Activated B cell treated with CpG ODN at 0.5 μM for 24 hours (primary cell): ENCODE measurements at regions not wholly inside any gene's neighbourhood (a gene's known extent, or its start where the extent isn't known, plus 50 kb on each side); places are given as distances from the start of the nearest gene placed in this dataset.

Experiments used
- ATAC-seq: fragments of 200-7000 bp; cut with Tn5 transposase; one replicate; pipeline ENCODE4 v1.10.0; 2021; ENCODE audit warnings: low read depth, mild to moderate bottlenecking, moderate library complexity
- CTCF ChIA-PET: fragments of 350-600 bp; sonication (Branson Sonifier 250); formaldehyde crosslinking; loops from one replicate; lab custom pipeline; 2021; ENCODE audit warnings: antibody characterized with exemption; lab: Charles Lee
- POLR2A ChIA-PET: fragments of 350-600 bp; sonication (Branson Sonifier 250); formaldehyde crosslinking; loops from one replicate; lab custom pipeline; 2021; ENCODE audit warnings: antibody characterized with exemption; lab: Charles Lee
- DNase-seq: peaks from one replicate; pipeline ENCODE4 v3.0.0; 2022
- H3K27ac Mint-ChIP-seq: one replicate; pipeline ENCODE4 v1.8.0; 2020; ENCODE audit warnings: mixed read lengths
- H3K27me3 Mint-ChIP-seq: one replicate; pipeline ENCODE4 v1.8.0; 2021; ENCODE audit warnings: mixed read lengths
- H3K36me3 Mint-ChIP-seq: one replicate; pipeline ENCODE4 v1.8.0; 2021; ENCODE audit warnings: low read depth, mixed read lengths
- H3K4me1 Mint-ChIP-seq: one replicate; pipeline ENCODE4 v1.8.0; 2021; ENCODE audit warnings: mixed read lengths
- H3K4me3 Mint-ChIP-seq: one replicate; pipeline ENCODE4 v1.8.0; 2020; ENCODE audit warnings: mild to moderate bottlenecking, mixed read lengths
- H3K9me3 Mint-ChIP-seq: one replicate; pipeline ENCODE4 v1.8.0; 2020; ENCODE audit warnings: mixed read lengths
- CTCF ChIP-seq: fragments of 200-600 bp; IDR thresholded peaks from one replicate; pipeline ENCODE4 v1.8.0; 2022; ENCODE audit warnings: antibody characterized with exemption, mild to moderate bottlenecking
- intact Hi-C: fragments of 100-400 bp; cut with micrococcal nuclease; formaldehyde crosslinking; loops from one replicate; pipeline ENCODE4 v1.15.1; 2024

- ATAC-seq (no peak), DNase-seq (no peak)
- CTCF ChIA-PET = no interaction called here
- Mint-ChIP-seq H3K36me3 (no peaks in the 10 kb centered on the region), H3K9me3 (no peaks in the 10 kb centered on the region), H3K27me3 (peaks cover 7% of the 10 kb centered on the region), H3K27ac (no peak overlapping the region), H3K4me1 (no peaks in the 10 kb centered on the region), H3K4me3 (no peak overlapping the region)
- no peak for TF ChIP-seq CTCF
- POLR2A ChIA-PET = no interaction called here
- intact Hi-C loops = no loop called here
Measured at GRCh38 chr18:25604894-25605597, 253.1 kb upstream of the ZNF521 start.

- H3K27me3 Mint-ChIP-seq = peaks cover 7% of the 10 kb centered on the region
- no peak for TF ChIP-seq CTCF
- H3K4me1 Mint-ChIP-seq = no peaks in the 10 kb centered on the region
- H3K4me3 Mint-ChIP-seq = no peak overlapping the region
- H3K36me3 Mint-ChIP-seq = no peaks in the 10 kb centered on the region
- DNase-seq (no peak), ATAC-seq (no peak)
- H3K9me3 Mint-ChIP-seq = no peaks in the 10 kb centered on the region
- intact Hi-C loops = no loop called here
- POLR2A ChIA-PET = no interaction called here
- no peak overlapping the region for H3K27ac Mint-ChIP-seq
- CTCF ChIA-PET = no interaction called here
Measured at GRCh38 chr18:25604196-25604893, 252.4 kb upstream of the ZNF521 start.

- H3K4me1 Mint-ChIP-seq = no peaks in the 10 kb centered on the region
- ATAC-seq = no peak
- no peaks in the 10 kb centered on the region for H3K36me3 Mint-ChIP-seq
- no peak overlapping the region for H3K27ac Mint-ChIP-seq
- no peak for DNase-seq
- H3K27me3 Mint-ChIP-seq = peaks cover 2% of the 10 kb centered on the region
- ChIA-PET POLR2A (no interaction called here), CTCF (no interaction called here)
- TF ChIP-seq CTCF = no peak
- no peaks in the 10 kb centered on the region for H3K9me3 Mint-ChIP-seq
- intact Hi-C loops = no loop called here
- H3K4me3 Mint-ChIP-seq = no peak overlapping the region
Measured at GRCh38 chr18:25599443-25599842, 247.5 kb upstream of the ZNF521 start.

DNA sequence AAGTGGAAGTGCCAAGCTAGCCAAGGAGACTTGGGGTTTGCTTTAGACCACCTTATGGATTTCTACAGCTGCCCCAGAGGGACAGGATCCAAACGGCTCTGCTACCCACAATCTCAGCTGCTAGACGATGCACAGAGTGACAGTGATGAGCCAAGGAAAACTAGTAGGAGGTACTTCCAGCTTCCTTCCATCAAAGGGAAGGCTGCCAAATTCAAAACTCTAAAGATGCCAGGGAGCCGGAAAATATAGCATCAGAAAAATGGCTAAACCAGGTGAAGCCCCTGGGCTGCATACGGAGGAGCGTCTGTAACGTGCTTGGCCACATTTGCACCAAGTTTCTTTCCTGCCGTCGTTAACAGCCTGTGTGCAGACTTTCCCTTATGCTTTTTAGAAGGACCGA is 245.5 kb upstream of the ZNF521 start:
- ChIA-PET POLR2A (no interaction called here), CTCF (no interaction called here)
- no peaks in the 10 kb centered on the region for H3K36me3 Mint-ChIP-seq
- H3K4me1 Mint-ChIP-seq = no peaks in the 10 kb centered on the region
- DNase-seq (no peak), ATAC-seq (no peak)
- no peak for TF ChIP-seq CTCF
- H3K9me3 Mint-ChIP-seq = no peaks in the 10 kb centered on the region
- H3K4me3 Mint-ChIP-seq = no peak overlapping the region
- intact Hi-C loops = no loop called here
- H3K27ac Mint-ChIP-seq = no peak overlapping the region
- H3K27me3 Mint-ChIP-seq = peaks cover 2% of the 10 kb centered on the region

- H3K36me3 Mint-ChIP-seq = no peaks in the 10 kb centered on the region
- no peak for TF ChIP-seq CTCF
- intact Hi-C loops = no loop called here
- ChIA-PET CTCF (no interaction called here), POLR2A (no interaction called here)
- H3K4me3 Mint-ChIP-seq = no peak overlapping the region
- no peaks in the 10 kb centered on the region for H3K27me3 Mint-ChIP-seq
- DNase-seq = no peak
- no peaks in the 10 kb centered on the region for H3K4me1 Mint-ChIP-seq
- H3K27ac Mint-ChIP-seq = no peak overlapping the region
- no peak for ATAC-seq
- H3K9me3 Mint-ChIP-seq = no peaks in the 10 kb centered on the region
Measured at GRCh38 chr18:25595274-25596060, 243.5 kb upstream of the ZNF521 start.
